ENCODE measurements at regions not wholly inside any gene's neighbourhood (a gene's known extent, or its start where the extent isn't known, plus 50 kb on each side); places are given as distances from the start of the nearest gene placed in this dataset.

GRCh38 chr9:7973123-7973522, 173.5 kb upstream of the DMAC1 start:
- no peaks in the 10 kb centered on the region for H3K36me3 ChIP-seq (ENCODE audit: control insufficient read depth, insufficient read depth, low read length)
- POLR2A ChIA-PET, result no interaction called here
- no peaks in the 10 kb centered on the region for H3K27me3 ChIP-seq (ENCODE audit: control insufficient read depth, insufficient read depth, low read length)
- no peak overlapping the region for H3K4me3 ChIP-seq (ENCODE audit: low read depth, low read length)
- TF ChIP-seq CTCF (IDR thresholded peaks at IDR 0.05; ENCODE audit: insufficient read depth, low read depth, low read length), result no peak
- CTCF ChIA-PET, result no interaction called here
- no peak for DNase-seq (ENCODE audit: low read depth)

GRCh38 chr9:7970681-7971330, 171.2 kb upstream of the DMAC1 start:
- TF ChIP-seq CTCF (IDR thresholded peaks at IDR 0.05; ENCODE audit: insufficient read depth, low read depth, low read length), result no peak
- CTCF ChIA-PET, result no interaction called here
- Histone ChIP-seq H3K4me3 (ENCODE audit: low read depth, low read length) (no peak overlapping the region), H3K36me3 (ENCODE audit: control insufficient read depth, insufficient read depth, low read length) (no peaks in the 10 kb centered on the region), H3K27me3 (ENCODE audit: control insufficient read depth, insufficient read depth, low read length) (no peaks in the 10 kb centered on the region)
- POLR2A ChIA-PET, result no interaction called here
- no peak for DNase-seq (ENCODE audit: low read depth)

- CTCF ChIA-PET, result no interaction called here
- Histone ChIP-seq H3K27me3 (ENCODE audit: control insufficient read depth, insufficient read depth, low read length) (no peaks in the 10 kb centered on the region), H3K36me3 (ENCODE audit: control insufficient read depth, insufficient read depth, low read length) (no peaks in the 10 kb centered on the region), H3K4me3 (ENCODE audit: low read depth, low read length) (no peak overlapping the region)
- POLR2A ChIA-PET, result no interaction called here
- TF ChIP-seq CTCF (IDR thresholded peaks at IDR 0.05; ENCODE audit: insufficient read depth, low read depth, low read length), result no peak
- DNase-seq (ENCODE audit: low read depth), result no peak
Observed at GRCh38 chr9:7968687-7969086, 169.1 kb upstream of the DMAC1 start.

- ChIA-PET POLR2A (no interaction called here), CTCF (no interaction called here)
- DNase-seq (ENCODE audit: low read depth), result no peak
- Histone ChIP-seq H3K36me3 (ENCODE audit: control insufficient read depth, insufficient read depth, low read length) (no peaks in the 10 kb centered on the region), H3K4me3 (ENCODE audit: low read depth, low read length) (no peak overlapping the region), H3K27me3 (ENCODE audit: control insufficient read depth, insufficient read depth, low read length) (no peaks in the 10 kb centered on the region)
- TF ChIP-seq CTCF (IDR thresholded peaks at IDR 0.05; ENCODE audit: insufficient read depth, low read depth, low read length), result no peak
Observed at GRCh38 chr9:7967851-7968250, 168.3 kb upstream of the DMAC1 start.

GRCh38 chr9:7967093-7967827, 167.7 kb upstream of the DMAC1 start:
- no peak overlapping the region for H3K4me3 ChIP-seq (ENCODE audit: low read depth, low read length)
- no peak for DNase-seq (ENCODE audit: low read depth)
- ChIA-PET POLR2A (no interaction called here), CTCF (no interaction called here)
- no peaks in the 10 kb centered on the region for H3K27me3 ChIP-seq (ENCODE audit: control insufficient read depth, insufficient read depth, low read length)
- no peak for TF ChIP-seq CTCF (IDR thresholded peaks at IDR 0.05; ENCODE audit: insufficient read depth, low read depth, low read length)
- H3K36me3 ChIP-seq (ENCODE audit: control insufficient read depth, insufficient read depth, low read length), result no peaks in the 10 kb centered on the region

Data from BJ (cell line).